Suppressor macrophage treated with lipopolysaccharide for 1 hour (primary cell): ENCODE measurements at regions not wholly inside any gene's neighbourhood (a gene's known extent, or its start where the extent isn't known, plus 50 kb on each side); places are given as distances from the start of the nearest gene placed in this dataset.

Source experiments
- DNase-seq, 3 donors: peaks; one replicate each; pipeline ENCODE4 v3.0.0-alpha.2; 2020 to 2022

- no peak for DNase-seq
Measured at GRCh38 chr3:94269763-94270162, 206.9 kb downstream of the NSUN3 start.

GRCh38 chr3:94272016-94272415 is 209.2 kb downstream of the NSUN3 start:
- DNase-seq: no peak

- no peak for DNase-seq
Measured at GRCh38 chr3:94280958-94281357, 218.1 kb downstream of the NSUN3 start.

GRCh38 chr3:94285872-94286271 is 223.0 kb downstream of the NSUN3 start:
- peak in 1 of 3 donors; percentile 2 for DNase-seq

- no peak for DNase-seq
Measured at GRCh38 chr3:94291686-94292085, 228.8 kb downstream of the NSUN3 start.

GRCh38 chr3:94292151-94292550 is 229.3 kb downstream of the NSUN3 start:
- no peak for DNase-seq

GRCh38 chr3:94293793-94294195 is 230.9 kb downstream of the NSUN3 start:
- DNase-seq: no peak

- DNase-seq: no peak
Measured at GRCh38 chr3:94294806-94295205, 231.9 kb downstream of the NSUN3 start.

- DNase-seq: no peak
Measured at GRCh38 chr3:94299716-94300115, 236.9 kb downstream of the NSUN3 start.

GRCh38 chr3:94301366-94301765 is 238.5 kb downstream of the NSUN3 start:
- DNase-seq: no peak

GRCh38 chr3:94303266-94303665 is 240.4 kb downstream of the NSUN3 start:
- DNase-seq: no peak

- DNase-seq: no peak
Measured at GRCh38 chr3:94303897-94304296, 241.0 kb downstream of the NSUN3 start.

- DNase-seq: no peak
Measured at GRCh38 chr3:94304954-94305353, 242.1 kb downstream of the NSUN3 start.

- no peak for DNase-seq
Measured at GRCh38 chr3:94305835-94306611, 243.2 kb downstream of the NSUN3 start.

- no peak for DNase-seq
Measured at GRCh38 chr3:94307588-94307987, 244.7 kb downstream of the NSUN3 start.

GRCh38 chr3:94308767-94309166 is 245.9 kb downstream of the NSUN3 start:
- no peak for DNase-seq

- DNase-seq: no peak
Measured at GRCh38 chr3:94310341-94311135, 247.7 kb downstream of the NSUN3 start.

- no peak for DNase-seq
Measured at GRCh38 chr3:94311651-94312050, 248.8 kb downstream of the NSUN3 start.

- no peak for DNase-seq
Measured at GRCh38 chr3:94314218-94314883, 251.5 kb downstream of the NSUN3 start.

GRCh38 chr3:94317017-94317416 is 254.2 kb downstream of the NSUN3 start:
- no peak for DNase-seq

GRCh38 chr3:94323596-94323995 is 260.7 kb downstream of the NSUN3 start:
- DNase-seq: no peak

- no peak for DNase-seq
Measured at GRCh38 chr3:94331831-94332230, 269.0 kb downstream of the NSUN3 start.

- no peak for DNase-seq
Measured at GRCh38 chr3:94336046-94336753, 273.3 kb downstream of the NSUN3 start.
